ENCODE measurements at regions not wholly inside any gene's neighbourhood (a gene's known extent, or its start where the extent isn't known, plus 50 kb on each side); places are given as distances from the start of the nearest gene placed in this dataset.

- no peaks in the 10 kb centered on the region for H3K9me3 ChIP-seq (ENCODE audit: insufficient read depth, low read depth, low read length)
- H3K9ac ChIP-seq (ENCODE audit: low read depth, low read length, poor library complexity, severe bottlenecking) = no peak overlapping the region
- no peaks in the 10 kb centered on the region for H3K9me2 ChIP-seq (replicated peaks; ENCODE audit: low read depth, low read length)
- no peaks in the 10 kb centered on the region for H4K20me1 ChIP-seq (ENCODE audit: insufficient read depth, low read length, poor library complexity, severe bottlenecking)
- no peaks in the 10 kb centered on the region for H3K36me3 ChIP-seq (ENCODE audit: insufficient read depth, low read length)
- TF ChIP-seq EZH2phosphoT487 (IDR thresholded peaks at IDR 0.05; ENCODE audit: borderline replicate concordance) (no peak), CTCF (conservative IDR thresholded peaks at IDR 0.05; ENCODE audit: low read length) (peak; percentile 51)
- H3K4me1 ChIP-seq (ENCODE audit: insufficient read depth, low read length, poor library complexity, severe bottlenecking) = no peaks in the 10 kb centered on the region
- H3K27me3 ChIP-seq (ENCODE audit: insufficient read depth, low read length, poor library complexity, severe bottlenecking) = no peaks in the 10 kb centered on the region
- no peaks in the 10 kb centered on the region for H3F3A ChIP-seq (ENCODE audit: low read depth)
- no peak overlapping the region for H3K4me3 ChIP-seq (ENCODE audit: low read length, poor library complexity, severe bottlenecking)
- no peak overlapping the region for H3K4me2 ChIP-seq (ENCODE audit: low read depth, low read length, poor library complexity, severe bottlenecking)
- H3K79me2 ChIP-seq (ENCODE audit: insufficient read depth, low read length) = no peaks in the 10 kb centered on the region
- H2AFZ ChIP-seq (ENCODE audit: low read length) = no peak overlapping the region
These were observed 263.7 kb downstream of the BMP2 start for GRCh38 chr20:7031222-7031621.

DNA sequence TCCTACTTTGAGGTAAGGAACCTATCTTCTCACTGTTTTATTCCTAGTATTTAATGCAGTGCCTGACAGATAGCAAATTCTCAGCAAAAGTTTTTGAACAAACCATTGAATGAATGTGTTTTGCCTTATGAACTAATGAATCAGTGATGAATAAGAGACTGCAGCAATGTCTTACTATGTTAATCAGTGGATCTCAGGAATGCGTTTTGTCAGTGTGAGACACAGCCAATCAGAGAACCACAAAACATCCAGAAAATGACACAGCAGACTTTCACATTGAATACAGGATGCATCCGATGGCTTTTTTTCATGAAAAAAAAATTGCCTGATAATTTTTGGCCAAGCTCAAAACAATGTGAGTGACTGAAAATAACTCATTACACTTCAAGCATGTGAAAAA is 270.5 kb downstream of the BMP2 start:
- Histone ChIP-seq H4K20me1 (ENCODE audit: insufficient read depth, low read length, poor library complexity, severe bottlenecking) (no peaks in the 10 kb centered on the region), H3K36me3 (ENCODE audit: insufficient read depth, low read length) (no peaks in the 10 kb centered on the region), H3K4me1 (ENCODE audit: insufficient read depth, low read length, poor library complexity, severe bottlenecking) (no peaks in the 10 kb centered on the region), H3F3A (ENCODE audit: low read depth) (no peaks in the 10 kb centered on the region), H3K79me2 (ENCODE audit: insufficient read depth, low read length) (no peaks in the 10 kb centered on the region), H2AFZ (ENCODE audit: low read length) (no peak overlapping the region), H3K9me2 (replicated peaks; ENCODE audit: low read depth, low read length) (no peaks in the 10 kb centered on the region), H3K9ac (ENCODE audit: low read depth, low read length, poor library complexity, severe bottlenecking) (no peak overlapping the region), H3K27me3 (ENCODE audit: insufficient read depth, low read length, poor library complexity, severe bottlenecking) (no peaks in the 10 kb centered on the region), H3K9me3 (ENCODE audit: insufficient read depth, low read depth, low read length) (no peaks in the 10 kb centered on the region), H3K4me3 (ENCODE audit: low read length, poor library complexity, severe bottlenecking) (no peak overlapping the region), H3K4me2 (ENCODE audit: low read depth, low read length, poor library complexity, severe bottlenecking) (no peak overlapping the region)
- TF ChIP-seq EZH2phosphoT487 (IDR thresholded peaks at IDR 0.05; ENCODE audit: borderline replicate concordance) = no peak
- TF ChIP-seq CTCF (conservative IDR thresholded peaks at IDR 0.05; ENCODE audit: low read length) = no peak

- Histone ChIP-seq H3K9me2 (replicated peaks; ENCODE audit: low read depth, low read length) (no peaks in the 10 kb centered on the region), H3K4me3 (ENCODE audit: low read length, poor library complexity, severe bottlenecking) (no peak overlapping the region), H3K4me2 (ENCODE audit: low read depth, low read length, poor library complexity, severe bottlenecking) (no peak overlapping the region), H2AFZ (ENCODE audit: low read length) (no peak overlapping the region), H3K27me3 (ENCODE audit: insufficient read depth, low read length, poor library complexity, severe bottlenecking) (no peaks in the 10 kb centered on the region), H4K20me1 (ENCODE audit: insufficient read depth, low read length, poor library complexity, severe bottlenecking) (no peaks in the 10 kb centered on the region), H3K9me3 (ENCODE audit: insufficient read depth, low read depth, low read length) (no peaks in the 10 kb centered on the region), H3K9ac (ENCODE audit: low read depth, low read length, poor library complexity, severe bottlenecking) (no peak overlapping the region), H3K36me3 (ENCODE audit: insufficient read depth, low read length) (no peaks in the 10 kb centered on the region), H3F3A (ENCODE audit: low read depth) (no peaks in the 10 kb centered on the region), H3K79me2 (ENCODE audit: insufficient read depth, low read length) (no peaks in the 10 kb centered on the region), H3K4me1 (ENCODE audit: insufficient read depth, low read length, poor library complexity, severe bottlenecking) (no peaks in the 10 kb centered on the region)
- TF ChIP-seq EZH2phosphoT487 (IDR thresholded peaks at IDR 0.05; ENCODE audit: borderline replicate concordance) (no peak), CTCF (conservative IDR thresholded peaks at IDR 0.05; ENCODE audit: low read length) (no peak)
These were observed 290.1 kb downstream of the BMP2 start for GRCh38 chr20:7057611-7058010.
